ENCODE measurements at regions not wholly inside any gene's neighbourhood (a gene's known extent, or its start where the extent isn't known, plus 50 kb on each side); places are given as distances from the start of the nearest gene placed in this dataset.
"Not testable (repeated sequence)": the region's sequence is repeated elsewhere in the genome, so short reads cannot be mapped to it uniquely, and the experiment has no call there.

GRCh38 chr1:111048253-111048652 is 84.5 kb upstream of the LRIF1 start:
- not testable (repeated sequence) for TF ChIP-seq FOS (IDR thresholded peaks at IDR 0.05; ENCODE audit: low read depth, low read length); CTCF (conservative IDR thresholded peaks at IDR 0.05; ENCODE audit: low read depth, low read length); POLR2A (IDR thresholded peaks at IDR 0.05; ENCODE audit: low read depth, low read length); USF2 (IDR thresholded peaks at IDR 0.05; ENCODE audit: low read depth, low read length); MAZ (IDR thresholded peaks at IDR 0.05; ENCODE audit: borderline replicate concordance, low read depth, low read length); RFX5 (IDR thresholded peaks at IDR 0.05; ENCODE audit: low read depth, low read length); CEBPB (IDR thresholded peaks at IDR 0.05; ENCODE audit: low read depth, low read length)

All from IMR-90 (cell line).